ENCODE measurements at regions not wholly inside any gene's neighbourhood (a gene's known extent, or its start where the extent isn't known, plus 50 kb on each side); places are given as distances from the start of the nearest gene placed in this dataset.
"Not testable (repeated sequence)": the region's sequence is repeated elsewhere in the genome, so short reads cannot be mapped to it uniquely, and the experiment has no call there.

GRCh38 chrX:92558796-92559195, 779.6 kb downstream of the PCDH11X start:
- TF ChIP-seq NR2C2 (CRISPR knock-in tag; IDR thresholded peaks at IDR 0.05); NR2C2 (tag; IDR thresholded peaks at IDR 0.05); EP300 (IDR thresholded peaks at IDR 0.05; ENCODE audit: low read length); ZNF79 (CRISPR knock-in tag; IDR thresholded peaks at IDR 0.05; ENCODE audit: low read depth); GATA2 (CRISPR knock-in tag; IDR thresholded peaks at IDR 0.05); FOSL1 (tag; conservative IDR thresholded peaks at IDR 0.05); GABPA (tag; conservative IDR thresholded peaks at IDR 0.05; ENCODE audit: low read depth): not testable (repeated sequence)
